Nephron (organoid): ENCODE measurements at regions not wholly inside any gene's neighbourhood (a gene's known extent, or its start where the extent isn't known, plus 50 kb on each side); places are given as distances from the start of the nearest gene placed in this dataset.
"Not testable (repeated sequence)": the region's sequence is repeated elsewhere in the genome, so short reads cannot be mapped to it uniquely, and the experiment has no call there.

ENCODE experiments used
- H3K27ac Mint-ChIP-seq, 3 experiments: 2 replicates each; pipeline ENCODE4 v1.8.0; 2020; ENCODE audit warnings: mixed read lengths in 3 of 3, mild to moderate bottlenecking in 2 of 3, moderate library complexity in 1 of 3
- H3K27me3 Mint-ChIP-seq: 2 replicates; pipeline ENCODE4 v1.8.0; 2021; ENCODE audit warnings: low read depth, mild to moderate bottlenecking, moderate library complexity, mixed read lengths
- H3K36me3 Mint-ChIP-seq: 2 replicates; pipeline ENCODE4 v1.8.0; 2020; ENCODE audit warnings: low read depth, mixed read lengths
- H3K4me1 Mint-ChIP-seq: 2 replicates; pipeline ENCODE4 v1.8.0; 2020; ENCODE audit warnings: mixed read lengths
- H3K4me3 Mint-ChIP-seq, 3 experiments: 2 replicates each; pipeline ENCODE4 v1.8.0; 2020; ENCODE audit warnings: mild to moderate bottlenecking in 3 of 3, mixed read lengths in 3 of 3, moderate library complexity in 2 of 3
- H3K9me3 Mint-ChIP-seq: 2 replicates; pipeline ENCODE4 v1.8.0; 2020; ENCODE audit warnings: mixed read lengths
- TF ChIP-seq, protein P1 (sequence below), 3 experiments: fragments of 200-600 bp; sonication (generic); IDR thresholded peaks; one replicate each; pipeline ENCODE4 v1.5.0; 2021; ENCODE audit warnings: antibody characterized with exemption in 3 of 3; ENCODE audit not compliant: unreplicated experiment in 3 of 3

DNA sequence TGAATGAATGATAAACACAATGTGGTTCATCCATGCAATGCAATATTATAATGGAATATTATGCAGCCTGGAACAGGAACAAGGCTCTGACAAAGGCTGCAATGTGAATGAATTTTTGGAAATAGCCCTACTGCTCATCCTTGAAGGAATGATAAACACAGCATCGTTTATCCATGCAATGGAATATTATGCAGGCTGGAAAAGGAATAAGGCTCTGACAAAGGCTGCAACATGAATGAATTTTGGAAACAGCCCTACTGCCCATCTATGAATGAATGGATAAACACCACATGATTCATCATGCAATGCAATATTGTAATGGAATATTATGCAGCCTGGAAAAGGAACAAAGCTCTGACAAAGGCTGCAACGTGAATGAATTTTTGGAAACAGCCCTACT is 159.4 kb downstream of the CRLF2 start:
- H3K4me1 Mint-ChIP-seq, result no peaks in the 10 kb centered on the region

DNA sequence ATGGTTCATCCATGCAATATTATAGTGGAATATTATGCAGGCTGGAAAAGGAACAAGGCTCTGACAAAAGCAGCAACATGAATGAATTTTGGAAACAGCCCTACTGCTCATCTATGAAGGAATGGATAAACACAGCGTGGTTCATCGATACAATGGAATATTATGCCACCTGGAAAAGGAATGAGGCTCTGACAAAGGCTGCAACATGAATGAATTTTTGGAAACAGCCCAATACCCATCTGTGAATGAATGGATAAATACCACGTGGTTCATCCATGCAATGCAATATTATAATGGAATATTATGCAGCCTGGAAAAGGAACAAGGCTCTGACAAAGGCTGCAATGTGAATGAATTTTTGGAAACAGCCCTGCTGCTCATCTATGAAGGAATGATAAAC is 160.4 kb downstream of the CRLF2 start:
- Mint-ChIP-seq H3K4me1 (no peaks in the 10 kb centered on the region), H3K9me3 (peaks cover 16% of the 10 kb centered on the region), H3K27me3 (no peaks in the 10 kb centered on the region), H3K27ac (no peak overlapping the region), H3K4me3 (no peak overlapping the region), H3K36me3 (no peaks in the 10 kb centered on the region)
- TF ChIP-seq, protein P1, sequence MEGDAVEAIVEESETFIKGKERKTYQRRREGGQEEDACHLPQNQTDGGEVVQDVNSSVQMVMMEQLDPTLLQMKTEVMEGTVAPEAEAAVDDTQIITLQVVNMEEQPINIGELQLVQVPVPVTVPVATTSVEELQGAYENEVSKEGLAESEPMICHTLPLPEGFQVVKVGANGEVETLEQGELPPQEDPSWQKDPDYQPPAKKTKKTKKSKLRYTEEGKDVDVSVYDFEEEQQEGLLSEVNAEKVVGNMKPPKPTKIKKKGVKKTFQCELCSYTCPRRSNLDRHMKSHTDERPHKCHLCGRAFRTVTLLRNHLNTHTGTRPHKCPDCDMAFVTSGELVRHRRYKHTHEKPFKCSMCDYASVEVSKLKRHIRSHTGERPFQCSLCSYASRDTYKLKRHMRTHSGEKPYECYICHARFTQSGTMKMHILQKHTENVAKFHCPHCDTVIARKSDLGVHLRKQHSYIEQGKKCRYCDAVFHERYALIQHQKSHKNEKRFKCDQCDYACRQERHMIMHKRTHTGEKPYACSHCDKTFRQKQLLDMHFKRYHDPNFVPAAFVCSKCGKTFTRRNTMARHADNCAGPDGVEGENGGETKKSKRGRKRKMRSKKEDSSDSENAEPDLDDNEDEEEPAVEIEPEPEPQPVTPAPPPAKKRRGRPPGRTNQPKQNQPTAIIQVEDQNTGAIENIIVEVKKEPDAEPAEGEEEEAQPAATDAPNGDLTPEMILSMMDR (IDR thresholded peaks at IDR 0.05; ENCODE audit: unreplicated experiment in 3 of 3), result no peak

More for the DNA sequence above, 159.4 kb downstream of the CRLF2 start:
- H3K27me3 Mint-ChIP-seq, result peaks cover 3% of the 10 kb centered on the region
- H3K36me3 Mint-ChIP-seq, result no peaks in the 10 kb centered on the region
- peaks cover 11% of the 10 kb centered on the region for H3K9me3 Mint-ChIP-seq
- no peak overlapping the region for H3K4me3 Mint-ChIP-seq
- TF ChIP-seq, protein P1 (IDR thresholded peaks at IDR 0.05; ENCODE audit: unreplicated experiment in 3 of 3), result no peak
- H3K27ac Mint-ChIP-seq, result no peak overlapping the region

DNA sequence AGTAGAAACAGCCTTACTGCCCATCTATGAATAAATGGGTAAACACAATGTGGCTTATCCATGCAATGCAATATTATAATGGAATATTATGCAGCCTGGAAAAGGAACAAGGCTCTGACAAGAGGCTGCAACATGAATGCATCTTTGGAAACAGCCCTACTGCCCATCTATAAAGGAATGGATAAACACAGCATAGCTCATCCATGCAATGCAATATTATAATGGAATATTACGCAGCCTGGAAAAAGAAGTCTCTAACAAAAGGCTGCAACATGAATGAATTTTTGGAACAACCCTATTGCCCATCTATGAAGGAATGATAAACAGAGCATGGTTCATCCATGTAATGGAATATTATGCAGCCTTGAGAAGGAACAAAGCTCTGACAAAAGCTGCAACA is 161.0 kb downstream of the CRLF2 start:
- TF ChIP-seq, protein P1 (IDR thresholded peaks at IDR 0.05; ENCODE audit: unreplicated experiment in 3 of 3), result no peak
- H3K27ac Mint-ChIP-seq, result no peak overlapping the region
- no peaks in the 10 kb centered on the region for H3K36me3 Mint-ChIP-seq
- no peaks in the 10 kb centered on the region for H3K4me1 Mint-ChIP-seq
- H3K27me3 Mint-ChIP-seq, result peaks cover 3% of the 10 kb centered on the region
- no peak overlapping the region for H3K4me3 Mint-ChIP-seq
- peaks cover 16% of the 10 kb centered on the region for H3K9me3 Mint-ChIP-seq

DNA sequence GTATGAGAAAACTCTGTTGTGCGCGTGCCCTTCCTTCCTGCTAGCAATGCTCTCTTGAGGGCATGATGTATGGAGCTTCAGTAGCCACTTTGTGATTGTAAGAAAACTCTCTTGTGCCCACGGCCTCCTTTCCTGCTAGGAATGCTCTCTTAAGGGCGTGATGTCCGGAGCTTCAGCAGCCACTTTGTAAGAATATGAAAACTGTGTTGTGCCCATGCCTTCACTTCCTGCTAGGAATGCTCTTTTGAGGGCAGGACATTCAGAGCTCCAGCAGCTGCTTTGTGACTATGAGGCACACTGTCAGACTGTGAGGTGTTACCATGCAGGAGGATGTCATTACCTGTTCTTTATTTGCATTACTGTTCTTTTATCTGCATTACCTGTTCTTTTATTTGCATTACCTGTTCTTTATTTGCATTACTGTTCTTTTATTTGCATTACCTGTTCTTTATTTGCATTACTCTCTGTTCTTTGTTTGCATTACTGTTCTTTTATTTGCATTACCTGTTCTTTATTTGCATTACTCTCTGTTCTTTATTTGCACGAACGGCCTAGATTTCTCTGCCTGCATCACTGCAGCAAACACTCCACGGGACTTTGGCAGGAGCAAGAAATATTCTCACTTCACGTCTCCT is 166.7 kb downstream of the CRLF2 start:
- TF ChIP-seq, protein P1 (IDR thresholded peaks at IDR 0.05; ENCODE audit: unreplicated experiment in 3 of 3), result no peak
- H3K4me1 Mint-ChIP-seq, result no peaks in the 10 kb centered on the region
- H3K36me3 Mint-ChIP-seq, result no peaks in the 10 kb centered on the region
- H3K27ac Mint-ChIP-seq, result no peak overlapping the region
- H3K9me3 Mint-ChIP-seq, result peaks cover 15% of the 10 kb centered on the region
- H3K4me3 Mint-ChIP-seq, result no peak overlapping the region
- H3K27me3 Mint-ChIP-seq, result peaks cover 3% of the 10 kb centered on the region

DNA sequence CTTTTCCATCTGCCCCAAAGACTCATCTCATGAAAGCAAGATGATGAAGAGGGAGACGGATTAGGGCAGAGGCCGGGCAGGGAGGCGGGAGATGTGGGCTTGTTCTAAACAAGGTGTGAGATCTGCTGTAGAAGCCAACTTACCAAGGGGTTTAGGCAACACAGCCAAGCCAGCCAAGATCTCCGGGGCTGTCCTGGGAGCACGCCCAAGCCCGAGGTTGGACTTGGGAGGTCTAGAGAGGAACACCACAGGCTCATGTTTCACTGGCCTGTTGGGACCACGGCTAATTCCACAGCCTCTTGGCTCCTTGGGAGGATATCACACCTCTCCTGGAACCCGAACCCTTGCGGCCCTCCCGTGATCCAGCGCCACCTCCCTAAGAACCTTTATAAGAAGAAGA is 171.4 kb downstream of the CRLF2 start:
- H3K4me3 Mint-ChIP-seq, result no peak overlapping the region
- H3K27ac Mint-ChIP-seq, result no peak overlapping the region
- peaks cover 8% of the 10 kb centered on the region for H3K27me3 Mint-ChIP-seq
- H3K36me3 Mint-ChIP-seq, result no peaks in the 10 kb centered on the region
- TF ChIP-seq, protein P1 (IDR thresholded peaks at IDR 0.05; ENCODE audit: unreplicated experiment in 3 of 3), result no peak
- H3K9me3 Mint-ChIP-seq, result peaks cover 8% of the 10 kb centered on the region
- no peaks in the 10 kb centered on the region for H3K4me1 Mint-ChIP-seq

DNA sequence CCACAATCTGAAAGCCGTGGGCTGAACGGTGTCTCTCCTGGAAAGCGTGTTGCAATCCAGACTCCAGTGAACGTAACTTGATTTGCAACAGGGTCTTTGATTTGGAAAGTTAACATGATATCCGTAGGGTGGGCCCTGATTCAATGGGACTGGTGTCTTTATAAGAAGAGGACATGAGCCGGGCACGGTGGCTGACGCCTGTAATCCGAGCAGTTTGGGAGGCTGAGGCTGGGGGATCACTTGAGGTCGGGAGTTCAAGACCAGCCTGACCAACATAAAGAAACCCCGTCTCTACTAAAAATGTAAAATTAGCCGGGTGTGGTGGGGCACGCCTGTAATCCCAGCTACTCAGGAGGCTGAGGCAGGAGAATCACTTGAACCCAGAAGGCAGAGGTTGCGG is 176.5 kb downstream of the CRLF2 start:
- not testable (repeated sequence) for H3K9me3 Mint-ChIP-seq, H3K4me3 Mint-ChIP-seq, H3K27ac Mint-ChIP-seq, H3K4me1 Mint-ChIP-seq, H3K36me3 Mint-ChIP-seq
- H3K27me3 Mint-ChIP-seq, result peaks cover 12% of the 10 kb centered on the region
